SIG-M5 treated with dmso at 0.1 percent for 504 hours (cell line): ENCODE measurements at regions not wholly inside any gene's neighbourhood (a gene's known extent, or its start where the extent isn't known, plus 50 kb on each side); places are given as distances from the start of the nearest gene placed in this dataset.

ENCODE experiments used
- DNase-seq: peaks from one replicate; lab custom pipeline; 2025; ENCODE audit not compliant: unreplicated experiment; lab: John Stamatoyannopoulos, UW

DNA sequence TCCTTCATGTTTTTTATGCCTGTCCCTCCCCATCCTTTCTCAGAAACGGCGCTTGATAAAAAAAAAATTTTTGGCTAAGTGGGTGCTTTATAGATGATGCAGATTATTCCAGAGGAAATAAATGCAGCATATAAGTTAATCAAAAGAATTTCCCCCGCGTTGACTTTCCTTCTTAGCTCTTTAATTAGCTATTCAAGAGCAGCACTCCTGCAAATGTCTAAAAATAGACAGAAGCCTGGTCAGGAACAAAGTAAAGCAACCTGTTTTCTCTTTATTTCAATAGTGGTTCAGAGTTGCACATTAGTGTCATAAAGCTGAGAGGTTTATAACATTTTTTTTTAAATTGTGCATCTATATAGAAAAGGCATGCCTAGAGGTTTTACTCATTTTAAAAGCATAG, 439.5 kb upstream of the LRRC7 start:
- no peak for DNase-seq

DNA sequence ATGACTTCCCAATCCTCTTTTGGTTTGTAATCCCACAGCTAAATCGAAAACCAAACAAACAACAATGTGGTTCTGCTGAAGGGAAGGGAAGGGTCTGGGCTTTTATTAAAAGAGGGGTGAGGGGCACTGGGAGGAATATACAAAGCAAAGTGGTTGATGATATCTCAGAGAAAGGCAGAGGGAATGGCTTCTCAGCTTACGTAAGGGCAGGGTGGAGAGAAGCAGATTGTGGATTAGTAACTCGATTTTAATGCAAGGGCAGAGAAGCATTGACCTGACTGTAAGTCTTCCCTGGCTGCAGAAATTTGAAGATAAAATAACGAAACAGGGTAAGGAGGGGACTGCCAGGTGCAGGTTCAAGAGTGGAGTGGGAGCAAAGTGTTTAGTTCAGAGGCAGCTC, 438.2 kb upstream of the LRRC7 start:
- no peak for DNase-seq

DNA sequence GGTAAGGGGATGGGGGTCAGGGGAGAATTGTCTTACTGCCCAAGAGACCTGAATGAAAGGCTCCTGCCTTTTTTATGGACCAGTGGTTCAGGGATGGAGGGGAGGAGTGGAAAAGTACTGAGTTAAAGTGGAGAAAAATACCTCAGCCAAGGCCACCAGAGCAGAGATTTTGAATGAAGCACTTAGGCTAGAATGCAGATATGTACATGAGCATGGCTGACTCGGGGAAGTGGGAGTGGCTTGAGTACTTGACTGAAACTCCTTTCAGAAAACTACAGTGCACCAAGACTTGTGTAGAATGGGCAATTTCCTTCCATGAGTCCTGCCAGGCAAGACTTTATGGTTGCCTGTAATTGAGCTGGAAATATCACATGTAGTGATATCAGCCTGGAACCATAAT, 429.6 kb upstream of the LRRC7 start:
- no peak for DNase-seq

DNA sequence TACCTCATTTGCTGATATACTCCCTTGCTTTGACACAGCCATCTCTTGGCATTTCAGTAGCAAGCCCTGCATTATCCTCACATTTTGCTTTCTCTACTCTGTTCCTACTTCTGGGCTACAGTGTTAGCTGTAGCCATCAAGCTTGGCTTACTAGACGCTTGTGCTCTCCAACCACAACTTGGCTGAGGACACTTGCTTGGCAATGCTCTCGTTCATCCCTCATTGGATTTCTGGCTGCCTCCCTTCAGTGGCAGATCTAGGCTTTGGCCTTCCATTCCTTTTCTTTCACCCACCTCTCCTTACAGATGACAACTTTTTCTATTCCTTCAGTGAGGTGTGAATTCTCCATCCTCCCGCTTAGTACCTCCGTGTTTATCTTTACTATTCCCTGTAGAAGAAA, 428.7 kb upstream of the LRRC7 start:
- no peak for DNase-seq

DNA sequence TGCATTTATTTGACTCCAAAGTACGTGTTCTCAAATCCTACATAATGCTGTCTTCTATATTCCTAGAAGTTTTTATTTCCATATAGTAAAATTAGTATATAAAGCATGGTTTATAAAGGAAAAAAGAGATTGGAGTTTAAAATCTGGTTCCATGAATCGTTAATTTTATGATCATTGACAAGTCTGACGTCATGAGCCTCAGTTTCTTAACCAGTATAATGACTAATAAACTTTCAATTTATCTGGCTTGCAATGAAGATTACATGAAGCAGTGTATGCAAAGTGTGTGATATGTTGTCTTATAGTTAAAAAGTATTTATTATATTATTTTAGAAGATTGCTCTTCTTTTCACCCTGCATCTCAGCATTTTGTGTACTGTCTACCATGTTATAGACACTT, 421.4 kb upstream of the LRRC7 start:
- DNase-seq = no peak

DNA sequence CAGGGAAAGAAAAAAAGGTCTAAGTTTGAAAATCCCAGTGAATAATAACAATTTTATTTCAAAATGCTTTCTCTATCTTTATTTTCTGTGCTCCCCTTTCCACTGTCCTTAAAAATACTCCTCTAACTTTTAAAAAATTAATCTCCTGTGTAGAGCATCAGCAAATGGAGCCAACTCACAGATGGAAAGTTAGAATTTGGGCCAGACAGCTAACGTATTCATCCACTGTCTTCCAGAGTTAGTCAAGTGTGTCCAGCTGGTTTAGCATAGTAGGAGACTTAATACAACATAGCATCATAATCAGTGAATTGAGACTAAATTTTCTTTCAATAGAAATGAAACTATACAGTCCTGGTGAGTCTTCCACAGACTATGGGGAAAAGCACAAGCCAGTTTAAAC, 419.0 kb upstream of the LRRC7 start:
- no peak for DNase-seq

DNA sequence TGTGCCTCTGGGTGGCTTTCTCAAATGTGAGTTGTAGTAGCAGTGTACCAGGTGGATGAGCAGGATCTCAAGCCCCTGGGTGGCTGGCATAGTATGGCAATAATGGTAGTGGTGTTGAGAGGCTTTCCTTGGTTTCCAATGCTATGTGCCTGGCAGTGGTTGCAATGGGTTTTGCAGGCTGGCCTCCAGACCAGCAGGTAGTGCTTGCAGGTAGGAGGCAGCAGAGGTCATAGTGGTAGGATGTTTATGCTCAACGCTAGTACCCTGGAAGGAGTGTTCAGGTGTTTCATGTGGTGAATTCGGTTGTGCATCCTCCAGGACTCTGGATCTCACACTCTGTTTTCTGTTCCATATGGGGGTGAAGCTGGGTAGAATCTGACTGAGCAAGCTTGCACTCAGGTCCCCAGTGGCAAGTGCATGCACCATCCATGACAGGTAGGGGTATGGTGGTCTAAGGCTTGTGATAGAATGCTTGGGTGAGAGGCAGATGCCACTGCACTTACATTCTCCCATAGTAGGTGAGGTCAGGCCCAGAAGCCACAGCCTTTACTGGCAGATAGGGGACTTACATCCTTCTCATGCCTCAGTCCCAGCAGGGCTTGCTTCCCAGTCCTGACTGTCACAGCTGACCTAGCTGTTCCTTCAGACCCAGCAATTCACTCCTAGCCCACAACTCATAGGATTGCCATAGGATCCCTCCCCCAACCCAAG, 410.5 kb upstream of the LRRC7 start:
- no peak for DNase-seq

DNA sequence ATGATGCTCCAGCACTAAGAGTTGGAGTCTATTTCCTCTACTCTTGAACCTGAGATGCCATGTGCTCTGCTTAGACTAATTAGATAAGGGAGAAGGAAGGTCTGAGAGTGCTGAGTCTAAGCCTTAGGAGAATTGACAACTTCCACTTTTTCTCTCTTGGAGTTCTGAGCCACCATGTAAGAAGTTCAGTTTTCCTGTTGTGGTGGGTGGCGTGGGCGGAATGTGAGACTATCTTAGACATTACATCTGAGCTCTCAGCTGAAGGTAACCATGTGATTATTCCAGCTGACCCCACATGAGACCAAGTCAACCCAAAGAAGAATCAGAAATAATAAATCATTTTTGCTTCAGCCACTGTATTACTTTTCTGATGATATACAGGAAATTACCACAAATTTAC, 404.5 kb upstream of the LRRC7 start:
- no peak for DNase-seq

DNA sequence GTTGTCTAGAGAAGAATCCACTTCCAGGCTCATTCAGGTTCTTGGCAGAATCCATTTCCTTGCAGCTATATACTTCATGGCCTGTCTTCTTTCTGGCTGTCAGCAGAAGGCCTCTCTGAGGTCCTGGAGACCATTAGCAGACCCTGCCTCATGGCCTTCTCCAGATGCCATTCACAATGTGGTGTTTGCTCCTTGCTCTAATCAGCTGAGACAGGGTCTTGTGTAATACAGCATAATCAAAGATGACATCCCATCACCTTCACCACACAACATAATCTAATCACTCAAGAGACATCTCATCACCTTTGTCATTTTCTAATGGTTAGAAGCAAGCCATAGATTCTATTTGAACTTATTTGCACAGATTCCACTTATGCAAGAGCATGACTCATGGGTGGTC, 403.9 kb upstream of the LRRC7 start:
- no peak for DNase-seq

DNA sequence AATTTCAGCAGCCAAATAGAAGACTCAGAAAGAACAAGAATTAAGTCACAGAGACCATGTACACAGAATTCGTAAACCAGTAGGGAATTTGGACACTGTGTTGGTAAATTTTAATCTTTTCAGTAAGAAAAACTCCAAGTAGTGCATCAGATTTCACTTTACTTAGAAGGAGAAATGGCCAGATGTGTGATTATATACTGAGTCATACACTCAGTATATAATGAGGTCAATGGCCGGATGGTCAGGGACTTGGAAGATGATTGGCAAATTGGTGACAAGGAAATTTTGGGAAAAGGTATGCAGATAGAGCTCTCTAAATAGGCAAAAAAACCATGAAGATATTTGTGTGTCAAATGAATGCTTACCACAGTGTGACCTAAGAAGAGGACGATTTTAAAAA, 399.8 kb upstream of the LRRC7 start:
- DNase-seq = no peak

DNA sequence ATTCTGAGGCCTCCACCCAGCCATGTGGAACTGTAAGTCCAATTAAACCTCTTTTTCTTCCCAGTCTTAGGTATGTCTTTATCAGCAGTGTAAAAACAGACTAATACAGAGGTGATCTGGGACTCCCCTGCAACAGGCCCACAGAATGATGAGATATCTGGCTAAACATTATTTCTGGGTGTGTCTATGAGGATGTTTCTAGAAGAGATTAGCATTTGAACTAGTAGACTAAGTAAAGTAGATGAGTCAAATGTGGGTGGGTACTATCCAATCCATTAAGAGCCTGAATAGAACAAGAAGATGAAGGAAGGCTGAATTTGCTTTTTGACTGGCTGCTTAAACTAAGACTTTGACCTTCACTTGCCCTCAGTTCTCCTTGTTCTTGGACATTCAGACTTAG, 396.5 kb upstream of the LRRC7 start:
- DNase-seq = no peak

DNA sequence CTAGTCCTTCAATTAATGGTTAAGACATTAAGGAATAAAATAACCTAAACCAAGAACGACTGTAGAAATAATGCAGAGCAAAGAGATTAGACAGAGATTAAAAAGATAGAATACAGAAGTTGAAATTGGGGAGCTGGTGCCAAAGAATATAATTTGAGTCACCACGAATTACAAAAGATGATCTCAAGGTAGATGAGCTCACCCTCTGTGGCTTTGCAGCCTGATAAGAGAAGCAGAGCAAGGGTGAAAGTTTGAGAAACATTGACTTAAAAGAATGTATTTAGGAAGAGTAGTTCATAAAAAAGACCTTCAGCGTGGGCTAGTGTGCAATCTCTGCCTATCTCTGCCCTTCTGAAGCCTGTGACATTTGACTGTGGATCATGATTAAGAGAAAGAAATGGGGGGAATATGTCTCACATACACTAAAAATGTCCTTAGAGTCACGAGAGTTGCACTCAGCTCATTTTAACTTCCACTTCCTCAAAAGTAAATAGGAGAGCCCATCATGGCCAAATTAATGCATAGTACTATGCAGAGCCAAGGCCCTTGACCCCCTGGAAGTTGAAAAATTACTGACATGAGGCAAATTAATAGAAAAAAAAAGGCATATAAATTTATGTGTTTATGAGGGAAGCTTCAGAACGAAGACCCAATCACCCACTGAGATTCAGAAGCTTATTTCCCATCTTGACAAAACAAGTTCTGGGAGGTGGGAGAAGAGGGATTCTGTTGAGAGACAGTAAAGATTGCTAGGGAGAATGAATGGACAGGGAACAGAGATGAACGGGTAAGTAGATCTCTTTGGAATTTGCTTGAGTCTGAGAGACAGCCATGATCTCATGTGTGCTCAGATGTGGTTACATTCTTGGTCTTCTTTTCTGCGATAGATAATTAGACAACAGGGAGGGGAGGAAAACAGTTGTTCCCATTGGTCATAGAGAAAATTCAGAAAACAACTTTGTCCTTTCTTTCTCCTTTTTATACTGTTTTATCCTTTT, 395.4 kb upstream of the LRRC7 start:
- DNase-seq = no peak

DNA sequence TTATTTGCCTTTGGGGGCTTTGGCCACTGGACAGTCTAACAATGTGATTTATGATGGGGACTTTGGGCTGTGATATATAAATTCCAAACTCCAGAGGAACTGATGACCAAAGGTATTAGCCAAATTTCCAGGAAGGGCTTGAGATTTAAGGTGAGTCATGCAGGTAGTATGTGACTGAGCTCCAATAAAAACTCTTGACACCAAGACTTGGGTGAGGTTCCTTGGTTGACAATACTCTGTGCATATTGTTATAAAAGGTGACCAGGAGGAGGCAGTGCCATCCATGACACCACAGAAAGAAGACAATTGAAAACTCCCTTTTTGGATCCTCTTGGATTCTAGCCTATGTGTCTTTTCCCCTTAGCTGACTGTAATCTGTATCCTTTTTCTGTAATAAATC, 392.7 kb upstream of the LRRC7 start:
- DNase-seq = no peak

DNA sequence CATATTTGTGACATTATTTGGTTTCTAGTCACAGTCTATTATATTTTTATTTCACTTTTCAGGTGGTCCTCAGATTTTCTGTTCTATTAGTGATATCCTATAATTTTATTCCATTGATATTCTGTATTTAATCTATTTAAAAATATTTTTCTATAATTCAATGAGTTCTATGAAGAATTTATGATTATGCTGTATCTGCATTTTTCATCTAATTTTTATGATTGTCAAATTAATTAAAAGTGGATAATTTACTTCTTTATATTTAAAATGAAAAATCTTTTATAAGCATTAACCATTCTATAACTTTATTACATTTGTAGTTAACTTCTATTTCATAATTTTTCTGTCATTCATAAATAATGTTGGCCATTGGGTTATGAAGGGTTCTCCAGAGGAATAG, 387.4 kb upstream of the LRRC7 start:
- no peak for DNase-seq

DNA sequence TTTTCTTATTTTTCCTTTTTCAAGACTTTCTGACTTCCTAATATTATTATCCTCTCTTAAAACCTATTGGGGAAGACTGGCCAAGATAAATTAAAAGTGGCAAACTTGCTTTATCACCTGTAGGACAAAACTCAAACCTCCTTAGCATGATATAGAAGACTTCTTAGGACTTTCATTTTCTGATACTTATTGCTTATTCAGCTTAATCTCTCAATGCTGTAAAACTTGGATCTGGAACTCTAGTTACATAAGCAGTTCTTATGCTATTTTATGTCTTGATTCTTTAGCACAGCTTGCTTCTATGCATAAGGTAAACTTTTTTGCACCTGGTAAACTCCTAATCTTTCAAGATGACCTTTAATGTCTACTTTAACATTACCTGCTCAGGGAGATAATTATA, 382.3 kb upstream of the LRRC7 start:
- no peak for DNase-seq

DNA sequence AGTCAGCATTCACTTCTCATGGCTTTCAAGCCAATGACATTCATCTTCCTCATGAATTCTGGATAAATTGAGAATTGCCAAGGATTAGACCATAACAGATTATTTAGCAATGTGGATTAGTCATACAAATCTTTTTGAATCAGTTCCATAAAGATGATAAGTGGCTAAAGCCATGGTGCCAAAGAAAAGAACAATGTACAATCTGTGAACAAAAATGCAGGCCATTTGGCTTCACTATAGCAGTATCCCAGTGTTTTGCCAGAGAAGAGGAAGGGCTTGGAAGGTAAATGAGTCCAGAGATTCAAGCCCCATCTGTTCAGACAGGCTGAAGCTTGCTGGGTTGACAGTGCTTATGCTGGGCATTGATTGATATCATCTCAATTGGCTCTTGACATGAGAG, 376.4 kb upstream of the LRRC7 start:
- no peak for DNase-seq

DNA sequence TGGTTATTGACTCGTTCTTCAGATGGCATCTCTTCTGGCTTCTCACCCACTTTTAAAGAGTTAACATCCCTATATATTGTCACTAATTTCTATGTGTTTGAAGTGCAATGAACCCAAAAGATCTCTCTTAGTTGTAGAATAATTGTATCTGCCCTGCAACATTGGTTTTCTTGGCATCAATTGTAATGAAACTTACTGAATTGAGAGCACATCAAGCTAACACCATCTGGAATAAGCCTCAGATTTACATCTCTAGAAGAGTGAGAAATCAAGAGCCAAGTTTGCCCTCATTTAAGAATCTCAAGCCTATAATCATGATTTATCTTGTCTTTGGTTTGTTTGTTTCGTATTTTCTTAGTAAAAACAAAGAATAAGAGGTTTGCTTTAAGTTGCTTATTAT, 372.6 kb upstream of the LRRC7 start:
- no peak for DNase-seq

DNA sequence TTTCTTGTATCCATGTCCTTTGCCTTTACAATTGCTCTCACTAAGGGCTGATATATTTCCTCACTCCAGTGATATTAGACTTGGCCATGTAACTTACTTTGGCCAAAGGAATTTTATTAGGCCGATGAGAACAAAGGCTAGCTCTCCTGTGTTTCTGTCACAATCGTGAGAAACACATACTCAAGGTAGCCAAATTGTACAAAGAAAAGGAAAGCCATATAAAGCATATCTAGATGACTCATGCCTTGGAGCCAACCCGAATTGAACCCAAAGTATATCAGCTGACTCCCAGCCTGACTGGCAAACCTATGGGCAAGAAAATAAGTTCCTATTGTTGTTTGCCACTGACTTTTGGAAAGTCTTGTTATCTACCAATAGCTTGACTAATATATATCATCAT, 371.7 kb upstream of the LRRC7 start:
- no peak for DNase-seq

DNA sequence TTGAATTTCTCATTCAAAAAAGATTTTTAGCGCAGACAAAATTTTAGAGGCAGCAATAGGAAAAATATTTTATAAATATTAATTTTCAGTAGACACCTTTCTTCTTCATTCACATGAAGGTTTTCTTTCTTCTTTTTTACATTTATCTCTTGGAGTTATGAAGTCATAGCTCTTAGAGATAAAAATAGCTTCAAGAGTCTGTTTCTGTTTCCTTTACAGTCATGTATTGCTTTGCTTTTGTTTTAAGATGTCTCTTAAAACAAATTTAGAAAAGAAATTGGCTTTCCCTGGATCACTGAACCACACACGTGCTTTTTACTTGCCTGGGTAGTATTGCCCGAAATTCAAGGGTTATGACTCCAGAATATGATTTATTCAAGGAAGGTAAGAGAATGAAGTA, 369.9 kb upstream of the LRRC7 start:
- no peak for DNase-seq

DNA sequence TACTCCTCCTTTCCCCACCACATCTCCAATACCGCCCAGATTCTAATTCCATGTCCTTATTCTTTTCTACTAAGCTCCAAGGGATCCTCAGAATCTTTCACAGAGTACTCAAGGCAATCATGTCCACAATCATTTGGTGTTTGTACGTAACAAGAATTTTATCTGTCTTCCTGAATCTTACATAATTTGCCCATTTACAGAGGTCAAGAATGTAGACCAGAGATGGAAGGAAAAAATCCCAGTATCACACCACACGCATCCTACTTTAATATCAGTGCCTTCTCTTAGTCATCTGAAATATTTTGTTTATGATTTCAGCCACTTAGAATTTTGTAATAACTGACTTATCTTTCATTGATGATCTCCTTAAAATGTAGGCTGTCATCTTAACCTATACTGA, 366.0 kb upstream of the LRRC7 start:
- DNase-seq = no peak

DNA sequence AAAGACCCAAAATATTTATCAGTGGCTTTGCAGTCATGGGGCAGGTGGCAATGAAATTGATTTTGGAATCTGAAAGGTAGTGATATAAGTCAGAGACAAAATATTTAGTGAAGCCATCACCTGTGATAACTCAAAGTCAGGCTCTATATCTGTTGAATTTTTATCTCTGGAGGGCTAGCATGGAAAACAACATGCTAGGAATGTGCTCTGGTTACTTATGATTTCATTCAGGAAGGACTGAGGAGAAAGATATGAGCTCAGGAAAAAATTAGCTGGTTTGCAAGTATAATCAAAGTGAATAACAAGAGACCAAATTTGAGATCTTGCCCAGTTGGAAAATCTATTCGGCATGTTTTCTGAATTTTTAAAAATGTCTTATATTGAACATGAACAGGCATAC, 364.6 kb upstream of the LRRC7 start:
- no peak for DNase-seq

DNA sequence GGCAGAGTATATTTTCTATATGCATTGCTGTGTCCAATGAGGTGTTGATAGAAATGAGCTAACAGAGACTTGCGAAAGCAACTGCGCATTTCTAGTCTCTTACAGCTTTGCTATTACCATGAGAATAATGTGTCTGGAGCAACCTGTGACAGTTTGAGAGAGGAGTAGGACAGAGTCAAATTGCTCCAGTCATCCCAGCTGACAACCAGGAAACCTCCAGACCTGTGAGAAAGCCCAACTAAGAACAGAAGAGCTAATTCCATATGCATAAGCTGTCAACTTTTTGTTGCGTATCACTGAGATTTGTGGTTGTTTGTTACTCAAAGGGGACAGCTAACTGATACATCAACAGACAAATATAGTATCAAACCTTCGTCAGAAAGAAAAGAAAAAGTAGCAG, 354.1 kb upstream of the LRRC7 start:
- no peak for DNase-seq

DNA sequence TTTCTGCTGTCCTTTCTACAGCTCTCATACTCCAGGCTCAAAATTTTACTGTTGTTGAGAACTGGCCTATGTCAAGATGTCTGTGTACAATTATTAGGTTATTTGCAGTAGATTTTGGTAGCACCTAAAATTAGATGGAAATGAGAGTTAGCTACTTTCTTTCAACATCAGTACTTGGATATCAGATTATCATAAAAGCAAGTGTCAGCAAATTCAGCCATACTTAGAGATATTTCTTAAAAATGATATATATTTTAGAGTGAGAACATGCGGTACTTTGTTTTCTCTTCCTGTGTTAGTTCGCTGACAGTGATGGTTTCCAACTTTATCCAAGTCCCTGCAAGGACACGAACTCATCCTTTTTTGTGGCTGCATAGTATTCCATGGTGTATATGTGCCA, 351.8 kb upstream of the LRRC7 start:
- DNase-seq = no peak
